AG04450 (cell line): ENCODE measurements at regions not wholly inside any gene's neighbourhood (a gene's known extent, or its start where the extent isn't known, plus 50 kb on each side); places are given as distances from the start of the nearest gene placed in this dataset.

Source experiments
- CTCF ChIA-PET: fragments of 300-600, 350-600 bp; formaldehyde crosslinking; extraction: SDS; loops from one replicate; lab custom pipeline; 2022; ENCODE audit warnings: antibody characterized with exemption, inconsistent platforms; lab: Charles Lee
- POLR2A ChIA-PET: fragments of 350-600 bp; formaldehyde crosslinking; extraction: SDS; loops from one replicate; lab custom pipeline; 2021; ENCODE audit warnings: antibody characterized with exemption, inconsistent platforms; lab: Yijun Ruan, JAX
- DNase-seq: peaks from one replicate; pipeline ENCODE4 v3.0.0-alpha.2; 2011; ENCODE audit warnings: low read depth, low spot score
- H3K27ac ChIP-seq: one replicate; pipeline ENCODE4 v1.5.1; 2012; ENCODE audit warnings: low read depth, low read length, control low read depth
- H3K27me3 ChIP-seq: one replicate; pipeline ENCODE4 v1.6.0; 2012; ENCODE audit warnings: low read length; ENCODE audit not compliant: control insufficient read depth, insufficient read depth
- H3K4me3 ChIP-seq: 2 replicates; pipeline ENCODE4 v1.5.1; 2011; ENCODE audit warnings: mild to moderate bottlenecking, low read depth, low read length, control low read depth
- H3K9me3 ChIP-seq: 2 replicates; pipeline ENCODE4 v1.5.1; 2012; ENCODE audit warnings: low read length; ENCODE audit not compliant: control insufficient read depth, insufficient read depth
- TF ChIP-seq, protein P1 (sequence below): IDR thresholded peaks from 2 replicates; pipeline ENCODE4 v1.5.1; 2011; ENCODE audit warnings: low read depth, low read length, control low read depth, inconsistent platforms

DNA sequence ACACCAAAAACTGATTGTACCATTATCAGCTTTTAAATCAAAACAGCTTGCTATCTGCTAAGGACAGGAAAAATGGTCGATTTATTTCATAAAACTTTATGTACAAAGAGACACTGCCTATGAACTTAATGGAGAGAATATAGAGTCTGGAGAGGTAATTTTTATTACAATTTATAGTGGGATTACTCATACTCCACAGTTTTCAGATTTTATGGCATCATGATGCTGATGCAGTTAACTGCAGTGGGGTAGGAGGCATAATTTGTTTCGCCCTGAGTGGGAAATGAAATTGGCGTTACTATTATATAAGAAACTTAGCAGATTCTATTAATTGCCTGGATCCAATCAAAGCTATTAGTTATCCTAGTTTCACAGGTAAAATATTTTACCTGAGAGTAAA is 301.4 kb downstream of the KLF12 start:
- CTCF ChIA-PET: interaction anchor here (0.6 to 1.2 kb wide), 2 partner anchors 15 to 69 kb away, joined by 3 to 9 read pairs; no protein-coding TSS in a partner anchor
- Histone ChIP-seq H3K4me3 (no peak overlapping the region), H3K27ac (no peak overlapping the region), H3K27me3 (no peaks in the 10 kb centered on the region), H3K9me3 (no peaks in the 10 kb centered on the region)
- POLR2A ChIA-PET: no interaction called here
- TF ChIP-seq, protein P1, sequence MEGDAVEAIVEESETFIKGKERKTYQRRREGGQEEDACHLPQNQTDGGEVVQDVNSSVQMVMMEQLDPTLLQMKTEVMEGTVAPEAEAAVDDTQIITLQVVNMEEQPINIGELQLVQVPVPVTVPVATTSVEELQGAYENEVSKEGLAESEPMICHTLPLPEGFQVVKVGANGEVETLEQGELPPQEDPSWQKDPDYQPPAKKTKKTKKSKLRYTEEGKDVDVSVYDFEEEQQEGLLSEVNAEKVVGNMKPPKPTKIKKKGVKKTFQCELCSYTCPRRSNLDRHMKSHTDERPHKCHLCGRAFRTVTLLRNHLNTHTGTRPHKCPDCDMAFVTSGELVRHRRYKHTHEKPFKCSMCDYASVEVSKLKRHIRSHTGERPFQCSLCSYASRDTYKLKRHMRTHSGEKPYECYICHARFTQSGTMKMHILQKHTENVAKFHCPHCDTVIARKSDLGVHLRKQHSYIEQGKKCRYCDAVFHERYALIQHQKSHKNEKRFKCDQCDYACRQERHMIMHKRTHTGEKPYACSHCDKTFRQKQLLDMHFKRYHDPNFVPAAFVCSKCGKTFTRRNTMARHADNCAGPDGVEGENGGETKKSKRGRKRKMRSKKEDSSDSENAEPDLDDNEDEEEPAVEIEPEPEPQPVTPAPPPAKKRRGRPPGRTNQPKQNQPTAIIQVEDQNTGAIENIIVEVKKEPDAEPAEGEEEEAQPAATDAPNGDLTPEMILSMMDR: no peak
- no peak for DNase-seq

DNA sequence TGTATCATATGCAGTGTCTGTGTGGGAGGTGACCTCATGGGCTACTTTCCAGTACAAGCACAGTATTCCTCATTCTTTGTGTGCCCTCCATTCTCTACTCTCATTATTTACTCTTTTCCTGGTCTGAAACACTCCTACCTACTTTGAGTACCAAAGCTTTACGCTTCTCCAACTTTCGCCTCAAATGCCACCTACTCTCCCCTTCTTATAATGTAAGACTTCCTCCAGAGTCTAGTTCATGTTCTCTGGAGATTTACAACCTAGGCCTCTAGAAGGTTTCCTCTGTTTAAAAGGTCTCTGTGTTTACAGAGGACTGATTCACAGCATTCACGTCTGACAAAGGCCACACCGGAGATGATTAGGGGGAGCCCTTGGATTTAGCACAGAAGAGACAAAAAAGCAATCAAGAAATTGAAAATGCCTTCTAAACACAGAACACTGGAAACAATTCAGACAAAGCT is 302.0 kb downstream of the KLF12 start:
- TF ChIP-seq, protein P1: no peak
- H3K4me3 ChIP-seq: no peak overlapping the region
- POLR2A ChIA-PET: no interaction called here
- H3K27me3 ChIP-seq: no peaks in the 10 kb centered on the region
- no peaks in the 10 kb centered on the region for H3K9me3 ChIP-seq
- no peak overlapping the region for H3K27ac ChIP-seq
- DNase-seq: no peak
- CTCF ChIA-PET: interaction anchor here (0.6 to 0.7 kb wide), 2 partner anchors 10 to 76 kb away, joined by 3 read pairs; no protein-coding TSS in a partner anchor

DNA sequence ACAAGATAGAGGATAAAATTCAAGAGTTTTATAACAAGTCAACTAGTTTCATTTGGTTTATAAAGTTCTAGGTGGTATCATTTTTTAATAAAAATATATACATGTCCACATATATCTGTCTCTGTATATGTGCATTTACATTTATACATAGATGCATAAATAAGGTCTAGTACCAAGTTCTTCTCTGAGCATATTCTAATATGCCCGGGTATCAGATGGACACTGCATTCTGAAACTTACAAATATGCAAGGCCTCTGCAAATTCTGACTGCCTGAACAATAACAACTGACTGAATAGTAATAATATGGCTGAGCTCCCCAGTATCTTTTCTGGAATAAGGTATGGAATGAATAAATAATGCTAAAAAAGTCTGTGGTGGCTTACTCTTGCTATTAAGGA is 304.8 kb downstream of the KLF12 start:
- DNase-seq: no peak
- Histone ChIP-seq H3K9me3 (no peaks in the 10 kb centered on the region), H3K4me3 (no peak overlapping the region), H3K27me3 (no peaks in the 10 kb centered on the region), H3K27ac (no peak overlapping the region)
- ChIA-PET POLR2A (no interaction called here), CTCF (no interaction called here)
- TF ChIP-seq, protein P1: no peak

DNA sequence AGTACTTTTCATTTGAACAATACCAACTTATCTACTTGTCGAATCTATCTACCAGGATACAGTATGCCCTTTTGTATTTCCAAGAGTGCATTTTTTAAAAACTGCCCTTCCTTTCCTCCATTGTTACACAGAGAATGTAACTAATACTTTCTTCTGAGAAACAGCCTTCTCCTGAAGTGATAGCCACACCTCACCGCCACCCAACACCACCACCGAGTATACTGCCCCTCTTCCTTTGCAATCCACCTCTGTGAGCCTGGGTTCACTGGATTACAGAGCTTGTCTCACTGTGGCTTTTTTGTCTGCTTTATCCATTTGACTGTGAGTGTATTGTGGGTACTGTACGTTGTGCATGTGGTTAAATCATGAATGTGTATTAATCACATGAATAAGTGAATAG is 305.4 kb downstream of the KLF12 start:
- Histone ChIP-seq H3K27me3 (no peaks in the 10 kb centered on the region), H3K4me3 (no peak overlapping the region), H3K27ac (no peak overlapping the region), H3K9me3 (no peaks in the 10 kb centered on the region)
- no peak for DNase-seq
- POLR2A ChIA-PET: no interaction called here
- TF ChIP-seq, protein P1: no peak
- CTCF ChIA-PET: no interaction called here

DNA sequence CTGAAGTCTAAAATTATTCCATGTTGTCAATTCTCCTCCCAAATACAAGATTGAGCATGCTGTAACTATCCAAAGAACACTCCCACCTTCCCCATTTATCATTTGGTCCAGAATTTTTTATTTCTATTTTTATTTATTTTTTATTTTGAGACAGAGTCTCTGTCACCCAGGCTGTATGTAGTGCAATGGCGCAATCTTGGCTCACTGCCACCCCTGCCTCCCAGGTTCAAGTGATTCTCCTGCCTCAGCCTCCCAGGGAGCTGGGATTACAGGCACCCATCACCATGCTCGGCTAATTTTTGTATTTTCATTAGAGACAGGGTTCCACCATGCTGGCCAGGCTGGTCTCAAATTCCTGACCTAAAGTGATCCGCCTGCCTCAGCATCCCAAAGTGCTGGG is 306.8 kb downstream of the KLF12 start:
- Histone ChIP-seq H3K27ac (no peak overlapping the region), H3K27me3 (no peaks in the 10 kb centered on the region), H3K9me3 (no peaks in the 10 kb centered on the region), H3K4me3 (no peak overlapping the region)
- DNase-seq: no peak
- POLR2A ChIA-PET: no interaction called here
- CTCF ChIA-PET: no interaction called here
- TF ChIP-seq, protein P1: no peak
